Thyroid gland (tissue), 4 donors: ENCODE measurements at regions not wholly inside any gene's neighbourhood (a gene's known extent, or its start where the extent isn't known, plus 50 kb on each side); places are given as distances from the start of the nearest gene placed in this dataset.

ENCODE experiments used
- POLR2A ChIP-seq, 2 donors: fragments of 450-650 bp; IDR thresholded peaks; one replicate each; pipeline ENCODE4 v1.6.1; 2017; ENCODE audit warnings: antibody characterized with exemption in 2 of 2, mild to moderate bottlenecking in 2 of 2, moderate library complexity in 1 of 2
- TF ChIP-seq, protein P1 (sequence below), 6 experiments: fragments of 200-600 bp in 3 of 6; fragments of 450-650 bp in 3 of 6; sonication (generic) in 3 of 6; IDR thresholded peaks; one replicate each; pipeline ENCODE4 v1.5.1; 2016 to 2019; ENCODE audit warnings: antibody characterized with exemption in 6 of 6, mild to moderate bottlenecking in 2 of 6, inconsistent platforms in 1 of 6, moderate library complexity in 1 of 6

DNA sequence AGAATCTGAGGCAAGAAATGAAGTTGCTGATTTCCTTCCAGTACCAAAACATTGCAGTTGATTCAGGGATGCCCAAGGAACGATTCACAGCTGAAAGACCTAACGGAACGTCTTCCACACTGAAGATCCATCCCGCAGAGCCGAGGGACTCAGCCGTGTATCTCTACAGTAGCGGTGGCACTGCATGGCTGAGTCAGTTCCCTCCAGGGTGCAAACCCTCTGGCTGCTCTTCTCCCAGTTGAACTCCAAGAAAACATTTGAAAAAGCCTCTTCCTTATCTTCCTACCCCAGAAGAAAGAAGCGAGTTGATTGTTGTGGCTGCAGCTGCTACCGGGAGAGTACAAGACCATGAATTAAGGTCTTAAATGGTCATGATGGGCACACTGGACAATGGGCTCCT lies 147.1 kb upstream of the PRSS1 start:
- TF ChIP-seq, protein P1, sequence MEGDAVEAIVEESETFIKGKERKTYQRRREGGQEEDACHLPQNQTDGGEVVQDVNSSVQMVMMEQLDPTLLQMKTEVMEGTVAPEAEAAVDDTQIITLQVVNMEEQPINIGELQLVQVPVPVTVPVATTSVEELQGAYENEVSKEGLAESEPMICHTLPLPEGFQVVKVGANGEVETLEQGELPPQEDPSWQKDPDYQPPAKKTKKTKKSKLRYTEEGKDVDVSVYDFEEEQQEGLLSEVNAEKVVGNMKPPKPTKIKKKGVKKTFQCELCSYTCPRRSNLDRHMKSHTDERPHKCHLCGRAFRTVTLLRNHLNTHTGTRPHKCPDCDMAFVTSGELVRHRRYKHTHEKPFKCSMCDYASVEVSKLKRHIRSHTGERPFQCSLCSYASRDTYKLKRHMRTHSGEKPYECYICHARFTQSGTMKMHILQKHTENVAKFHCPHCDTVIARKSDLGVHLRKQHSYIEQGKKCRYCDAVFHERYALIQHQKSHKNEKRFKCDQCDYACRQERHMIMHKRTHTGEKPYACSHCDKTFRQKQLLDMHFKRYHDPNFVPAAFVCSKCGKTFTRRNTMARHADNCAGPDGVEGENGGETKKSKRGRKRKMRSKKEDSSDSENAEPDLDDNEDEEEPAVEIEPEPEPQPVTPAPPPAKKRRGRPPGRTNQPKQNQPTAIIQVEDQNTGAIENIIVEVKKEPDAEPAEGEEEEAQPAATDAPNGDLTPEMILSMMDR (IDR thresholded peaks at IDR 0.05) = no peak
- TF ChIP-seq POLR2A (IDR thresholded peaks at IDR 0.05) = no peak
